GM23338 (cell line): ENCODE measurements at regions not wholly inside any gene's neighbourhood (a gene's known extent, or its start where the extent isn't known, plus 50 kb on each side); places are given as distances from the start of the nearest gene placed in this dataset.

Experiments used
- ATAC-seq: fragments of 200-7000 bp; cut with Tn5 transposase; 3 replicates; pipeline ENCODE4 v1.9.1; 2020
- DNase-seq: peaks from one replicate; pipeline ENCODE4 v3.0.0-alpha.2; 2015; ENCODE audit warnings: low spot score
- H2AFZ ChIP-seq: fragments of 200-600 bp; sonication (generic); 2 replicates; pipeline ENCODE4 v1.8.0; 2016; ENCODE audit warnings: antibody characterized with exemption, mild to moderate bottlenecking, moderate library complexity
- H3F3A ChIP-seq: fragments of 200-600 bp; sonication (generic); replicated peaks from 2 replicates; pipeline ENCODE4 v1.8.0; 2017; ENCODE audit warnings: antibody characterized with exemption, mixed run types, low read depth
- H3K27ac ChIP-seq: fragments of 200-600 bp; sonication (generic); 2 replicates; pipeline ENCODE4 v1.6.1; 2016; ENCODE audit warnings: low read depth
- H3K27me3 ChIP-seq: fragments of 200-600 bp; sonication (generic); 2 replicates; pipeline ENCODE4 v1.8.0; 2016; ENCODE audit warnings: mild to moderate bottlenecking, mixed run types, moderate library complexity; ENCODE audit not compliant: insufficient read depth
- H3K36me3 ChIP-seq: fragments of 200-600 bp; sonication (generic); 2 replicates; pipeline ENCODE4 v1.8.0; 2016; ENCODE audit warnings: mild to moderate bottlenecking; ENCODE audit not compliant: insufficient read depth
- H3K4me1 ChIP-seq: fragments of 200-600 bp; sonication (generic); 2 replicates; pipeline ENCODE4 v1.8.0; 2016; ENCODE audit warnings: mild to moderate bottlenecking, moderate library complexity; ENCODE audit not compliant: insufficient read depth
- H3K4me2 ChIP-seq: fragments of 200-600 bp; sonication (generic); 2 replicates; pipeline ENCODE4 v1.7.1; 2017; ENCODE audit warnings: mixed run types
- H3K4me3 ChIP-seq: fragments of 200-600 bp; sonication (generic); 2 replicates; pipeline ENCODE4 v1.6.1; 2016; ENCODE audit warnings: mixed run types
- H3K79me2 ChIP-seq: fragments of 200-600 bp; sonication (generic); replicated peaks from 2 replicates; pipeline ENCODE4 v1.8.0; 2017; ENCODE audit warnings: mild to moderate bottlenecking; ENCODE audit not compliant: insufficient read depth
- H3K9me2 ChIP-seq: fragments of 200-600 bp; sonication (generic); 2 replicates; pipeline ENCODE4 v1.8.0; 2017; ENCODE audit not compliant: insufficient read depth
- H4K20me1 ChIP-seq: fragments of 200-600 bp; sonication (generic); replicated peaks from 2 replicates; pipeline ENCODE4 v1.8.0; 2017; ENCODE audit warnings: mild to moderate bottlenecking; ENCODE audit not compliant: insufficient read depth
- H3K27ac Mint-ChIP-seq: 2 replicates; pipeline ENCODE4 v1.8.0; 2020; ENCODE audit warnings: inconsistent platforms, mild to moderate bottlenecking, moderate library complexity, mixed read lengths
- H3K27me3 Mint-ChIP-seq: 3 replicates; pipeline ENCODE4 v1.8.0; 2022; ENCODE audit warnings: low read depth, mild to moderate bottlenecking, moderate library complexity, mixed read lengths, inconsistent platforms; ENCODE audit not compliant: insufficient read depth, poor library complexity
- H3K36me3 Mint-ChIP-seq: 3 replicates; pipeline ENCODE4 v1.8.0; 2021; ENCODE audit warnings: low read depth, mild to moderate bottlenecking, inconsistent platforms, moderate library complexity, mixed read lengths
- H3K4me1 Mint-ChIP-seq: 3 replicates; pipeline ENCODE4 v1.8.0; 2020; ENCODE audit warnings: mild to moderate bottlenecking, inconsistent platforms, mixed read lengths
- H3K4me3 Mint-ChIP-seq: 3 replicates; pipeline ENCODE4 v1.8.0; 2021; ENCODE audit warnings: moderate library complexity, mild to moderate bottlenecking, inconsistent platforms, mixed read lengths
- H3K9me3 Mint-ChIP-seq: 3 replicates; pipeline ENCODE4 v1.8.0; 2020; ENCODE audit warnings: moderate library complexity, mild to moderate bottlenecking, inconsistent platforms, mixed read lengths
- CREB1 ChIP-seq: fragments of 250-450 bp; sonication (Bioruptor Pico); IDR thresholded peaks from 2 replicates; pipeline ENCODE4 v1.5.0; 2020; ENCODE audit warnings: low read depth, mild to moderate bottlenecking, moderate library complexity
- CTCF ChIP-seq, 2 experiments: fragments of 200-600 bp in 1 of 2; sonication (generic) in 1 of 2; conservative IDR thresholded peaks; 2 replicates each; pipeline versions ENCODE4 v1.5.1 to v1.6.1; 2016 to 2017; ENCODE audit warnings: antibody characterized with exemption in 2 of 2, low read depth in 2 of 2, mild to moderate bottlenecking in 2 of 2, moderate library complexity in 1 of 2
- ETS1 ChIP-seq: IDR thresholded peaks from 2 replicates; pipeline ENCODE4 v1.6.1; 2016; ENCODE audit warnings: antibody characterized with exemption
- EZH2 ChIP-seq: fragments of 200-600 bp; sonication (generic); IDR thresholded peaks from one replicate; pipeline ENCODE4 v1.8.0; 2017; ENCODE audit warnings: antibody characterized with exemption, mild to moderate bottlenecking, low read depth; ENCODE audit not compliant: unreplicated experiment
- EZH2phosphoT487 ChIP-seq: fragments of 200-600 bp; sonication (generic); IDR thresholded peaks from one replicate; pipeline ENCODE4 v1.8.1; 2018; ENCODE audit warnings: antibody characterized with exemption; ENCODE audit not compliant: unreplicated experiment
- JUNB ChIP-seq: IDR thresholded peaks from one replicate; pipeline ENCODE4 v1.6.1; 2016; ENCODE audit warnings: antibody characterized with exemption; ENCODE audit not compliant: unreplicated experiment
- NANOG ChIP-seq: IDR thresholded peaks from 2 replicates; pipeline ENCODE4 v1.6.1; 2016; ENCODE audit warnings: antibody characterized with exemption, borderline replicate concordance
- POLR2AphosphoS5 ChIP-seq: IDR thresholded peaks from 2 replicates; pipeline ENCODE4 v1.6.1; 2016; ENCODE audit warnings: antibody characterized with exemption, low read depth
- REST ChIP-seq: IDR thresholded peaks from one replicate; pipeline ENCODE4 v1.6.1; 2018; ENCODE audit warnings: antibody characterized with exemption; ENCODE audit not compliant: unreplicated experiment
- STAT1 ChIP-seq: IDR thresholded peaks from one replicate; pipeline ENCODE4 v1.6.1; 2016; ENCODE audit warnings: antibody characterized with exemption; ENCODE audit not compliant: unreplicated experiment
- ZNF114 ChIP-seq: fragments of 250-450 bp; sonication (Bioruptor Pico); IDR thresholded peaks from 2 replicates; pipeline ENCODE4 v1.5.0; 2020; ENCODE audit warnings: mild to moderate bottlenecking, moderate library complexity
- ZNF331 ChIP-seq: fragments of 250-450 bp; sonication (Bioruptor Pico); IDR thresholded peaks from 2 replicates; pipeline ENCODE4 v1.5.0; 2020; ENCODE audit warnings: low read depth, mild to moderate bottlenecking, moderate library complexity
- ZNF462 ChIP-seq: fragments of 250-450 bp; sonication (Bioruptor Pico); IDR thresholded peaks from 2 replicates; pipeline ENCODE4 v1.5.0; 2020; ENCODE audit warnings: mild to moderate bottlenecking, moderate library complexity

GRCh38 chr16:11420895-11421294 lies 75.6 kb downstream of the RMI2 start:
- no peaks in the 10 kb centered on the region for H3K4me1 Mint-ChIP-seq
- Histone ChIP-seq H4K20me1 (no peaks in the 10 kb centered on the region), H3K4me3 (no peak overlapping the region), H3K36me3 (no peaks in the 10 kb centered on the region), H3K4me1 (no peaks in the 10 kb centered on the region), H3K4me2 (no peak overlapping the region), H3K27ac (no peak overlapping the region), H3K9me2 (no peaks in the 10 kb centered on the region), H2AFZ (no peak overlapping the region), H3F3A (no peaks in the 10 kb centered on the region), H3K79me2 (no peaks in the 10 kb centered on the region), H3K27me3 (no peaks in the 10 kb centered on the region)
- no peak for DNase-seq
- TF ChIP-seq ZNF114 (CRISPR knock-in tag) = no peak
- TF ChIP-seq POLR2AphosphoS5 = no peak
- no peak for TF ChIP-seq EZH2
- no peak for TF ChIP-seq REST
- no peak for TF ChIP-seq NANOG
- TF ChIP-seq JUNB = no peak
- TF ChIP-seq ETS1 = no peak
- no peak for TF ChIP-seq CREB1 (CRISPR knock-in tag)
- TF ChIP-seq ZNF462 = no peak
- no peak for TF ChIP-seq EZH2phosphoT487
- TF ChIP-seq ZNF331 (CRISPR knock-in tag) = no peak
- TF ChIP-seq STAT1 = no peak
- no peak for TF ChIP-seq CTCF (conservative IDR thresholded peaks at IDR 0.05; ENCODE audit: low read depth in 2 of 2)
- peaks cover 3% of the 10 kb centered on the region; the same call in 1 of the 3 replicates for H3K9me3 Mint-ChIP-seq
- H3K27me3 Mint-ChIP-seq = peaks cover 2% of the 10 kb centered on the region
- no peaks in the 10 kb centered on the region for H3K36me3 Mint-ChIP-seq
- H3K27ac Mint-ChIP-seq = no peak overlapping the region
- ATAC-seq = no peak
- no peak overlapping the region for H3K4me3 Mint-ChIP-seq
